ENCODE measurements at regions not wholly inside any gene's neighbourhood (a gene's known extent, or its start where the extent isn't known, plus 50 kb on each side); places are given as distances from the start of the nearest gene placed in this dataset.

- no peak overlapping the region for H3K27ac ChIP-seq (ENCODE audit: insufficient read depth in 1 of 2, low read depth in 1 of 2, low read length in 2 of 2, poor library complexity in 1 of 2, severe bottlenecking in 2 of 2)
- H3K27me3 ChIP-seq (replicated peaks in 2 of 5; ENCODE audit: control insufficient read depth in 4 of 5, insufficient read depth in 5 of 5, low read length in 4 of 5) = no peaks in the 10 kb centered on the region
- WGBS (ENCODE audit: insufficient coverage) = 92% methylated on average over 11 of the region's 13 CpGs
- peaks cover 0 to 3% (median 0%) of the 10 kb centered on the region in 5 experiments for H3K9me3 ChIP-seq (ENCODE audit: control extremely low read depth in 1 of 5, control insufficient read depth in 4 of 5, insufficient read depth in 2 of 5, low read depth in 1 of 5, low read length in 4 of 5)
- CTCF ChIA-PET = no interaction called here
- POLR2A ChIA-PET = no interaction called here
- peak overlapping the region in 1 of 7 experiments; percentile 20 for H3K4me3 ChIP-seq (ENCODE audit: control insufficient read depth in 1 of 7, extremely low read depth in 1 of 7, insufficient read depth in 4 of 7, low read depth in 2 of 7, low read length in 6 of 7)
- no peak for DNase-seq
- peaks cover 0 to 33% (median 18%) of the 10 kb centered on the region in 4 experiments for H3K4me1 ChIP-seq (ENCODE audit: control extremely low read depth in 1 of 4, control insufficient read depth in 4 of 4, insufficient read depth in 4 of 4, low read length in 3 of 4)
- no peaks in the 10 kb centered on the region for H3K36me3 ChIP-seq (ENCODE audit: control insufficient read depth in 4 of 4, insufficient read depth in 4 of 4, low read length in 3 of 4)
Observed at GRCh38 chr1:227429447-227430359, 111.4 kb upstream of the CDC42BPA start.

- no peaks in the 10 kb centered on the region for H3K27me3 ChIP-seq (replicated peaks in 2 of 5; ENCODE audit: control insufficient read depth in 4 of 5, insufficient read depth in 5 of 5, low read length in 4 of 5)
- H3K4me1 ChIP-seq (ENCODE audit: control extremely low read depth in 1 of 4, control insufficient read depth in 4 of 4, insufficient read depth in 4 of 4, low read length in 3 of 4) = peaks cover 0 to 33% (median 18%) of the 10 kb centered on the region in 4 experiments
- H3K36me3 ChIP-seq (ENCODE audit: control insufficient read depth in 4 of 4, insufficient read depth in 4 of 4, low read length in 3 of 4) = no peaks in the 10 kb centered on the region
- no peak overlapping the region for H3K27ac ChIP-seq (ENCODE audit: insufficient read depth in 1 of 2, low read depth in 1 of 2, low read length in 2 of 2, poor library complexity in 1 of 2, severe bottlenecking in 2 of 2)
- H3K9me3 ChIP-seq (ENCODE audit: control extremely low read depth in 1 of 5, control insufficient read depth in 4 of 5, insufficient read depth in 2 of 5, low read depth in 1 of 5, low read length in 4 of 5) = peaks cover 0 to 3% (median 0%) of the 10 kb centered on the region in 5 experiments
- ChIA-PET POLR2A (no interaction called here), CTCF (interaction anchor here (1.5 to 1.8 kb wide), 2 partner anchors 8 to 435 kb away, joined by 3 to 6 read pairs; no protein-coding TSS in a partner anchor)
- peak overlapping the region in 1 of 7 experiments; percentile 31 for H3K4me3 ChIP-seq (ENCODE audit: control insufficient read depth in 1 of 7, extremely low read depth in 1 of 7, insufficient read depth in 4 of 7, low read depth in 2 of 7, low read length in 6 of 7)
- DNase-seq = peak in 2 of 3 donors; percentile 34 to 35
- 0% methylated on average over 4 of the region's 4 CpGs for WGBS (ENCODE audit: insufficient coverage)
Observed at GRCh38 chr1:227428803-227429202, 110.5 kb upstream of the CDC42BPA start.

GRCh38 chr1:227427411-227427810, 109.1 kb upstream of the CDC42BPA start:
- ChIA-PET CTCF (interaction anchor here (1.5 to 1.8 kb wide), 2 partner anchors 9 to 433 kb away, joined by 3 to 6 read pairs; no protein-coding TSS in a partner anchor), POLR2A (no interaction called here)
- no peak for DNase-seq
- no CpG with 5 or more reads among the region's 1 CpG for WGBS (ENCODE audit: insufficient coverage)
- Histone ChIP-seq H3K27ac (ENCODE audit: insufficient read depth in 1 of 2, low read depth in 1 of 2, low read length in 2 of 2, poor library complexity in 1 of 2, severe bottlenecking in 2 of 2) (no peak overlapping the region), H3K9me3 (ENCODE audit: control extremely low read depth in 1 of 5, control insufficient read depth in 4 of 5, insufficient read depth in 2 of 5, low read depth in 1 of 5, low read length in 4 of 5) (peaks cover 0 to 3% (median 0%) of the 10 kb centered on the region in 5 experiments), H3K4me1 (ENCODE audit: control extremely low read depth in 1 of 4, control insufficient read depth in 4 of 4, insufficient read depth in 4 of 4, low read length in 3 of 4) (peaks cover 0 to 27% (median 18%) of the 10 kb centered on the region in 4 experiments), H3K4me3 (ENCODE audit: control insufficient read depth in 1 of 7, extremely low read depth in 1 of 7, insufficient read depth in 4 of 7, low read depth in 2 of 7, low read length in 6 of 7) (no peak overlapping the region), H3K27me3 (replicated peaks in 2 of 5; ENCODE audit: control insufficient read depth in 4 of 5, insufficient read depth in 5 of 5, low read length in 4 of 5) (no peaks in the 10 kb centered on the region), H3K36me3 (ENCODE audit: control insufficient read depth in 4 of 4, insufficient read depth in 4 of 4, low read length in 3 of 4) (no peaks in the 10 kb centered on the region)

- CTCF ChIA-PET = no interaction called here
- WGBS (ENCODE audit: insufficient coverage) = 96% methylated on average over 7 of the region's 7 CpGs
Observed at GRCh38 chr1:227424953-227425352, 106.7 kb upstream of the CDC42BPA start.

GRCh38 chr1:227424159-227424680, 105.9 kb upstream of the CDC42BPA start:
- H3K4me3 ChIP-seq (ENCODE audit: control insufficient read depth in 1 of 7, extremely low read depth in 1 of 7, insufficient read depth in 4 of 7, low read depth in 2 of 7, low read length in 6 of 7) = no peak overlapping the region
- H3K9me3 ChIP-seq (ENCODE audit: control extremely low read depth in 1 of 5, control insufficient read depth in 4 of 5, insufficient read depth in 2 of 5, low read depth in 1 of 5, low read length in 4 of 5) = peaks cover 0 to 3% (median 0%) of the 10 kb centered on the region in 5 experiments
- peaks cover 0 to 12% (median 8%) of the 10 kb centered on the region in 4 experiments for H3K4me1 ChIP-seq (ENCODE audit: control extremely low read depth in 1 of 4, control insufficient read depth in 4 of 4, insufficient read depth in 4 of 4, low read length in 3 of 4)
- peak in 1 of 3 donors; percentile 26 for DNase-seq
- no peaks in the 10 kb centered on the region for H3K27me3 ChIP-seq (replicated peaks in 2 of 5; ENCODE audit: control insufficient read depth in 4 of 5, insufficient read depth in 5 of 5, low read length in 4 of 5)
- no peaks in the 10 kb centered on the region for H3K36me3 ChIP-seq (ENCODE audit: control insufficient read depth in 4 of 4, insufficient read depth in 4 of 4, low read length in 3 of 4)
- H3K27ac ChIP-seq (ENCODE audit: insufficient read depth in 1 of 2, low read depth in 1 of 2, low read length in 2 of 2, poor library complexity in 1 of 2, severe bottlenecking in 2 of 2) = no peak overlapping the region
- POLR2A ChIA-PET = no interaction called here
- CTCF ChIA-PET = no interaction called here
- 53% methylated on average over 5 of the region's 7 CpGs for WGBS (ENCODE audit: insufficient coverage)

More at GRCh38 chr1:227424953-227425352, 106.7 kb upstream of the CDC42BPA start:
- peaks cover 0 to 17% (median 12%) of the 10 kb centered on the region in 4 experiments for H3K4me1 ChIP-seq (ENCODE audit: control extremely low read depth in 1 of 4, control insufficient read depth in 4 of 4, insufficient read depth in 4 of 4, low read length in 3 of 4)
- no peaks in the 10 kb centered on the region for H3K27me3 ChIP-seq (replicated peaks in 2 of 5; ENCODE audit: control insufficient read depth in 4 of 5, insufficient read depth in 5 of 5, low read length in 4 of 5)
- no peaks in the 10 kb centered on the region for H3K36me3 ChIP-seq (ENCODE audit: control insufficient read depth in 4 of 4, insufficient read depth in 4 of 4, low read length in 3 of 4)
- no peak overlapping the region for H3K27ac ChIP-seq (ENCODE audit: insufficient read depth in 1 of 2, low read depth in 1 of 2, low read length in 2 of 2, poor library complexity in 1 of 2, severe bottlenecking in 2 of 2)
- peaks cover 0 to 3% (median 0%) of the 10 kb centered on the region in 5 experiments for H3K9me3 ChIP-seq (ENCODE audit: control extremely low read depth in 1 of 5, control insufficient read depth in 4 of 5, insufficient read depth in 2 of 5, low read depth in 1 of 5, low read length in 4 of 5)
- POLR2A ChIA-PET = no interaction called here
- no peak overlapping the region for H3K4me3 ChIP-seq (ENCODE audit: control insufficient read depth in 1 of 7, extremely low read depth in 1 of 7, insufficient read depth in 4 of 7, low read depth in 2 of 7, low read length in 6 of 7)
- DNase-seq = no peak

- Histone ChIP-seq H3K4me3 (ENCODE audit: control insufficient read depth in 1 of 7, extremely low read depth in 1 of 7, insufficient read depth in 4 of 7, low read depth in 2 of 7, low read length in 6 of 7) (no peak overlapping the region), H3K27me3 (replicated peaks in 2 of 5; ENCODE audit: control insufficient read depth in 4 of 5, insufficient read depth in 5 of 5, low read length in 4 of 5) (no peaks in the 10 kb centered on the region), H3K36me3 (ENCODE audit: control insufficient read depth in 4 of 4, insufficient read depth in 4 of 4, low read length in 3 of 4) (no peaks in the 10 kb centered on the region), H3K9me3 (ENCODE audit: control extremely low read depth in 1 of 5, control insufficient read depth in 4 of 5, insufficient read depth in 2 of 5, low read depth in 1 of 5, low read length in 4 of 5) (peaks cover 0 to 3% (median 0%) of the 10 kb centered on the region in 5 experiments), H3K4me1 (ENCODE audit: control extremely low read depth in 1 of 4, control insufficient read depth in 4 of 4, insufficient read depth in 4 of 4, low read length in 3 of 4) (no peaks in the 10 kb centered on the region), H3K27ac (ENCODE audit: insufficient read depth in 1 of 2, low read depth in 1 of 2, low read length in 2 of 2, poor library complexity in 1 of 2, severe bottlenecking in 2 of 2) (no peak overlapping the region)
- 100% methylated on average over 1 of the region's 2 CpGs for WGBS (ENCODE audit: insufficient coverage)
- DNase-seq = no peak
- ChIA-PET POLR2A (no interaction called here), CTCF (no interaction called here)
Observed at GRCh38 chr1:227422581-227422980, 104.3 kb upstream of the CDC42BPA start.

GRCh38 chr1:227420147-227420546, 101.9 kb upstream of the CDC42BPA start:
- Histone ChIP-seq H3K9me3 (ENCODE audit: control extremely low read depth in 1 of 5, control insufficient read depth in 4 of 5, insufficient read depth in 2 of 5, low read depth in 1 of 5, low read length in 4 of 5) (no peaks in the 10 kb centered on the region), H3K27me3 (replicated peaks in 2 of 5; ENCODE audit: control insufficient read depth in 4 of 5, insufficient read depth in 5 of 5, low read length in 4 of 5) (no peaks in the 10 kb centered on the region), H3K4me3 (ENCODE audit: control insufficient read depth in 1 of 7, extremely low read depth in 1 of 7, insufficient read depth in 4 of 7, low read depth in 2 of 7, low read length in 6 of 7) (no peak overlapping the region), H3K27ac (ENCODE audit: insufficient read depth in 1 of 2, low read depth in 1 of 2, low read length in 2 of 2, poor library complexity in 1 of 2, severe bottlenecking in 2 of 2) (no peak overlapping the region), H3K36me3 (ENCODE audit: control insufficient read depth in 4 of 4, insufficient read depth in 4 of 4, low read length in 3 of 4) (no peaks in the 10 kb centered on the region), H3K4me1 (ENCODE audit: control extremely low read depth in 1 of 4, control insufficient read depth in 4 of 4, insufficient read depth in 4 of 4, low read length in 3 of 4) (peaks cover 4 to 8% (median 7%) of the 10 kb centered on the region in 4 experiments)
- no peak for DNase-seq
- 100% methylated on average over 3 of the region's 5 CpGs for WGBS (ENCODE audit: insufficient coverage)
- ChIA-PET CTCF (no interaction called here), POLR2A (no interaction called here)
